GM23338 (cell line): ENCODE measurements at regions not wholly inside any gene's neighbourhood (a gene's known extent, or its start where the extent isn't known, plus 50 kb on each side); places are given as distances from the start of the nearest gene placed in this dataset.

Experiments
- ATAC-seq: fragments of 200-7000 bp; cut with Tn5 transposase; 3 replicates; pipeline ENCODE4 v1.9.1; 2020
- DNase-seq: peaks from one replicate; pipeline ENCODE4 v3.0.0-alpha.2; 2015; ENCODE audit warnings: low spot score
- H2AFZ ChIP-seq: fragments of 200-600 bp; sonication (generic); 2 replicates; pipeline ENCODE4 v1.8.0; 2016; ENCODE audit warnings: antibody characterized with exemption, mild to moderate bottlenecking, moderate library complexity
- H3F3A ChIP-seq: fragments of 200-600 bp; sonication (generic); replicated peaks from 2 replicates; pipeline ENCODE4 v1.8.0; 2017; ENCODE audit warnings: antibody characterized with exemption, mixed run types, low read depth
- H3K27ac ChIP-seq: fragments of 200-600 bp; sonication (generic); 2 replicates; pipeline ENCODE4 v1.6.1; 2016; ENCODE audit warnings: low read depth
- H3K27me3 ChIP-seq: fragments of 200-600 bp; sonication (generic); 2 replicates; pipeline ENCODE4 v1.8.0; 2016; ENCODE audit warnings: mild to moderate bottlenecking, mixed run types, moderate library complexity; ENCODE audit not compliant: insufficient read depth
- H3K36me3 ChIP-seq: fragments of 200-600 bp; sonication (generic); 2 replicates; pipeline ENCODE4 v1.8.0; 2016; ENCODE audit warnings: mild to moderate bottlenecking; ENCODE audit not compliant: insufficient read depth
- H3K4me1 ChIP-seq: fragments of 200-600 bp; sonication (generic); 2 replicates; pipeline ENCODE4 v1.8.0; 2016; ENCODE audit warnings: mild to moderate bottlenecking, moderate library complexity; ENCODE audit not compliant: insufficient read depth
- H3K4me2 ChIP-seq: fragments of 200-600 bp; sonication (generic); 2 replicates; pipeline ENCODE4 v1.7.1; 2017; ENCODE audit warnings: mixed run types
- H3K4me3 ChIP-seq: fragments of 200-600 bp; sonication (generic); 2 replicates; pipeline ENCODE4 v1.6.1; 2016; ENCODE audit warnings: mixed run types
- H3K79me2 ChIP-seq: fragments of 200-600 bp; sonication (generic); replicated peaks from 2 replicates; pipeline ENCODE4 v1.8.0; 2017; ENCODE audit warnings: mild to moderate bottlenecking; ENCODE audit not compliant: insufficient read depth
- H3K9me2 ChIP-seq: fragments of 200-600 bp; sonication (generic); 2 replicates; pipeline ENCODE4 v1.8.0; 2017; ENCODE audit not compliant: insufficient read depth
- H4K20me1 ChIP-seq: fragments of 200-600 bp; sonication (generic); replicated peaks from 2 replicates; pipeline ENCODE4 v1.8.0; 2017; ENCODE audit warnings: mild to moderate bottlenecking; ENCODE audit not compliant: insufficient read depth
- H3K27ac Mint-ChIP-seq: 2 replicates; pipeline ENCODE4 v1.8.0; 2020; ENCODE audit warnings: inconsistent platforms, mild to moderate bottlenecking, moderate library complexity, mixed read lengths
- H3K27me3 Mint-ChIP-seq: 3 replicates; pipeline ENCODE4 v1.8.0; 2022; ENCODE audit warnings: low read depth, mild to moderate bottlenecking, moderate library complexity, mixed read lengths, inconsistent platforms; ENCODE audit not compliant: insufficient read depth, poor library complexity
- H3K36me3 Mint-ChIP-seq: 3 replicates; pipeline ENCODE4 v1.8.0; 2021; ENCODE audit warnings: low read depth, mild to moderate bottlenecking, inconsistent platforms, moderate library complexity, mixed read lengths
- H3K4me1 Mint-ChIP-seq: 3 replicates; pipeline ENCODE4 v1.8.0; 2020; ENCODE audit warnings: mild to moderate bottlenecking, inconsistent platforms, mixed read lengths
- H3K4me3 Mint-ChIP-seq: 3 replicates; pipeline ENCODE4 v1.8.0; 2021; ENCODE audit warnings: moderate library complexity, mild to moderate bottlenecking, inconsistent platforms, mixed read lengths
- H3K9me3 Mint-ChIP-seq: 3 replicates; pipeline ENCODE4 v1.8.0; 2020; ENCODE audit warnings: moderate library complexity, mild to moderate bottlenecking, inconsistent platforms, mixed read lengths
- CREB1 ChIP-seq: fragments of 250-450 bp; sonication (Bioruptor Pico); IDR thresholded peaks from 2 replicates; pipeline ENCODE4 v1.5.0; 2020; ENCODE audit warnings: low read depth, mild to moderate bottlenecking, moderate library complexity
- EZH2 ChIP-seq: fragments of 200-600 bp; sonication (generic); IDR thresholded peaks from one replicate; pipeline ENCODE4 v1.8.0; 2017; ENCODE audit warnings: antibody characterized with exemption, mild to moderate bottlenecking, low read depth; ENCODE audit not compliant: unreplicated experiment
- EZH2phosphoT487 ChIP-seq: fragments of 200-600 bp; sonication (generic); IDR thresholded peaks from one replicate; pipeline ENCODE4 v1.8.1; 2018; ENCODE audit warnings: antibody characterized with exemption; ENCODE audit not compliant: unreplicated experiment
- JUNB ChIP-seq: IDR thresholded peaks from one replicate; pipeline ENCODE4 v1.6.1; 2016; ENCODE audit warnings: antibody characterized with exemption; ENCODE audit not compliant: unreplicated experiment
- NANOG ChIP-seq: IDR thresholded peaks from 2 replicates; pipeline ENCODE4 v1.6.1; 2016; ENCODE audit warnings: antibody characterized with exemption, borderline replicate concordance
- POLR2AphosphoS5 ChIP-seq: IDR thresholded peaks from 2 replicates; pipeline ENCODE4 v1.6.1; 2016; ENCODE audit warnings: antibody characterized with exemption, low read depth
- STAT1 ChIP-seq: IDR thresholded peaks from one replicate; pipeline ENCODE4 v1.6.1; 2016; ENCODE audit warnings: antibody characterized with exemption; ENCODE audit not compliant: unreplicated experiment
- ZNF114 ChIP-seq: fragments of 250-450 bp; sonication (Bioruptor Pico); IDR thresholded peaks from 2 replicates; pipeline ENCODE4 v1.5.0; 2020; ENCODE audit warnings: mild to moderate bottlenecking, moderate library complexity
- ZNF331 ChIP-seq: fragments of 250-450 bp; sonication (Bioruptor Pico); IDR thresholded peaks from 2 replicates; pipeline ENCODE4 v1.5.0; 2020; ENCODE audit warnings: low read depth, mild to moderate bottlenecking, moderate library complexity
- TF ChIP-seq, protein P1 (sequence below): IDR thresholded peaks from one replicate; pipeline ENCODE4 v1.6.1; 2018; ENCODE audit warnings: antibody characterized with exemption; ENCODE audit not compliant: unreplicated experiment
- TF ChIP-seq, protein P2 (sequence below): IDR thresholded peaks from 2 replicates; pipeline ENCODE4 v1.6.1; 2016; ENCODE audit warnings: antibody characterized with exemption
- TF ChIP-seq, protein P3 (sequence below): fragments of 250-450 bp; sonication (Bioruptor Pico); IDR thresholded peaks from 2 replicates; pipeline ENCODE4 v1.5.0; 2020; ENCODE audit warnings: mild to moderate bottlenecking, moderate library complexity
- TF ChIP-seq, protein P4 (sequence below), 2 experiments: fragments of 200-600 bp in 1 of 2; sonication (generic) in 1 of 2; conservative IDR thresholded peaks; 2 replicates each; pipeline versions ENCODE4 v1.5.1 to v1.6.1; 2016 to 2017; ENCODE audit warnings: antibody characterized with exemption in 2 of 2, low read depth in 2 of 2, mild to moderate bottlenecking in 2 of 2, moderate library complexity in 1 of 2

DNA sequence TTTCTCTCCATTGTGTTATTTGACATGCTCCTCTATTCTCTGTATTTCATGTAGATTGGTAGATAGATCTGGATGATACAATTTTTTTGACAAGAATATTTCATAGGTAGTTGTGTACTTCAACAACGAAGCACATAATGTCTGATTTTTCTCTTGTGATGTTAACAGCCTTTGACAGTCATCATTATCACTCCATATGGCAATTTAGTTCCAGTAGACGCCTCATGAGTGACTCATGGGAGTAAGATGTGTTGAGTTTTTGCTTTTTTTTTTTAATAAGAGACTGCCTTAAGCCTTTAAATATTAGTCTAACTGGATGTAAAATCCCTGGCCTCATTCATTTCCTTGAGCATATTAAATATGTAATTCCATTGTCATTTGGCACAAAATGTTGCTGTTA is 123.5 kb upstream of the ZNF32 start:
- Histone ChIP-seq H3F3A (no peaks in the 10 kb centered on the region), H3K4me2 (no peak overlapping the region), H3K4me3 (no peak overlapping the region), H3K9me2 (no peaks in the 10 kb centered on the region; the same call in 1 of the 2 replicates), H3K27ac (no peak overlapping the region), H3K27me3 (no peaks in the 10 kb centered on the region), H2AFZ (no peak overlapping the region), H3K79me2 (no peaks in the 10 kb centered on the region), H3K36me3 (no peaks in the 10 kb centered on the region), H3K4me1 (no peaks in the 10 kb centered on the region), H4K20me1 (no peaks in the 10 kb centered on the region)
- ATAC-seq (no peak), DNase-seq (no peak)
- Mint-ChIP-seq H3K9me3 (no peaks in the 10 kb centered on the region; the same call in 2 of the 3 replicates), H3K36me3 (no peaks in the 10 kb centered on the region), H3K27ac (no peak overlapping the region), H3K4me1 (no peaks in the 10 kb centered on the region), H3K27me3 (no peaks in the 10 kb centered on the region), H3K4me3 (no peak overlapping the region)
- TF ChIP-seq, protein P1, sequence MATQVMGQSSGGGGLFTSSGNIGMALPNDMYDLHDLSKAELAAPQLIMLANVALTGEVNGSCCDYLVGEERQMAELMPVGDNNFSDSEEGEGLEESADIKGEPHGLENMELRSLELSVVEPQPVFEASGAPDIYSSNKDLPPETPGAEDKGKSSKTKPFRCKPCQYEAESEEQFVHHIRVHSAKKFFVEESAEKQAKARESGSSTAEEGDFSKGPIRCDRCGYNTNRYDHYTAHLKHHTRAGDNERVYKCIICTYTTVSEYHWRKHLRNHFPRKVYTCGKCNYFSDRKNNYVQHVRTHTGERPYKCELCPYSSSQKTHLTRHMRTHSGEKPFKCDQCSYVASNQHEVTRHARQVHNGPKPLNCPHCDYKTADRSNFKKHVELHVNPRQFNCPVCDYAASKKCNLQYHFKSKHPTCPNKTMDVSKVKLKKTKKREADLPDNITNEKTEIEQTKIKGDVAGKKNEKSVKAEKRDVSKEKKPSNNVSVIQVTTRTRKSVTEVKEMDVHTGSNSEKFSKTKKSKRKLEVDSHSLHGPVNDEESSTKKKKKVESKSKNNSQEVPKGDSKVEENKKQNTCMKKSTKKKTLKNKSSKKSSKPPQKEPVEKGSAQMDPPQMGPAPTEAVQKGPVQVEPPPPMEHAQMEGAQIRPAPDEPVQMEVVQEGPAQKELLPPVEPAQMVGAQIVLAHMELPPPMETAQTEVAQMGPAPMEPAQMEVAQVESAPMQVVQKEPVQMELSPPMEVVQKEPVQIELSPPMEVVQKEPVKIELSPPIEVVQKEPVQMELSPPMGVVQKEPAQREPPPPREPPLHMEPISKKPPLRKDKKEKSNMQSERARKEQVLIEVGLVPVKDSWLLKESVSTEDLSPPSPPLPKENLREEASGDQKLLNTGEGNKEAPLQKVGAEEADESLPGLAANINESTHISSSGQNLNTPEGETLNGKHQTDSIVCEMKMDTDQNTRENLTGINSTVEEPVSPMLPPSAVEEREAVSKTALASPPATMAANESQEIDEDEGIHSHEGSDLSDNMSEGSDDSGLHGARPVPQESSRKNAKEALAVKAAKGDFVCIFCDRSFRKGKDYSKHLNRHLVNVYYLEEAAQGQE = no peak
- no peak for TF ChIP-seq ZNF331 (CRISPR knock-in tag)
- TF ChIP-seq ZNF114 (CRISPR knock-in tag) = no peak
- TF ChIP-seq, protein P2, sequence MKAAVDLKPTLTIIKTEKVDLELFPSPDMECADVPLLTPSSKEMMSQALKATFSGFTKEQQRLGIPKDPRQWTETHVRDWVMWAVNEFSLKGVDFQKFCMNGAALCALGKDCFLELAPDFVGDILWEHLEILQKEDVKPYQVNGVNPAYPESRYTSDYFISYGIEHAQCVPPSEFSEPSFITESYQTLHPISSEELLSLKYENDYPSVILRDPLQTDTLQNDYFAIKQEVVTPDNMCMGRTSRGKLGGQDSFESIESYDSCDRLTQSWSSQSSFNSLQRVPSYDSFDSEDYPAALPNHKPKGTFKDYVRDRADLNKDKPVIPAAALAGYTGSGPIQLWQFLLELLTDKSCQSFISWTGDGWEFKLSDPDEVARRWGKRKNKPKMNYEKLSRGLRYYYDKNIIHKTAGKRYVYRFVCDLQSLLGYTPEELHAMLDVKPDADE = no peak
- TF ChIP-seq, protein P3, sequence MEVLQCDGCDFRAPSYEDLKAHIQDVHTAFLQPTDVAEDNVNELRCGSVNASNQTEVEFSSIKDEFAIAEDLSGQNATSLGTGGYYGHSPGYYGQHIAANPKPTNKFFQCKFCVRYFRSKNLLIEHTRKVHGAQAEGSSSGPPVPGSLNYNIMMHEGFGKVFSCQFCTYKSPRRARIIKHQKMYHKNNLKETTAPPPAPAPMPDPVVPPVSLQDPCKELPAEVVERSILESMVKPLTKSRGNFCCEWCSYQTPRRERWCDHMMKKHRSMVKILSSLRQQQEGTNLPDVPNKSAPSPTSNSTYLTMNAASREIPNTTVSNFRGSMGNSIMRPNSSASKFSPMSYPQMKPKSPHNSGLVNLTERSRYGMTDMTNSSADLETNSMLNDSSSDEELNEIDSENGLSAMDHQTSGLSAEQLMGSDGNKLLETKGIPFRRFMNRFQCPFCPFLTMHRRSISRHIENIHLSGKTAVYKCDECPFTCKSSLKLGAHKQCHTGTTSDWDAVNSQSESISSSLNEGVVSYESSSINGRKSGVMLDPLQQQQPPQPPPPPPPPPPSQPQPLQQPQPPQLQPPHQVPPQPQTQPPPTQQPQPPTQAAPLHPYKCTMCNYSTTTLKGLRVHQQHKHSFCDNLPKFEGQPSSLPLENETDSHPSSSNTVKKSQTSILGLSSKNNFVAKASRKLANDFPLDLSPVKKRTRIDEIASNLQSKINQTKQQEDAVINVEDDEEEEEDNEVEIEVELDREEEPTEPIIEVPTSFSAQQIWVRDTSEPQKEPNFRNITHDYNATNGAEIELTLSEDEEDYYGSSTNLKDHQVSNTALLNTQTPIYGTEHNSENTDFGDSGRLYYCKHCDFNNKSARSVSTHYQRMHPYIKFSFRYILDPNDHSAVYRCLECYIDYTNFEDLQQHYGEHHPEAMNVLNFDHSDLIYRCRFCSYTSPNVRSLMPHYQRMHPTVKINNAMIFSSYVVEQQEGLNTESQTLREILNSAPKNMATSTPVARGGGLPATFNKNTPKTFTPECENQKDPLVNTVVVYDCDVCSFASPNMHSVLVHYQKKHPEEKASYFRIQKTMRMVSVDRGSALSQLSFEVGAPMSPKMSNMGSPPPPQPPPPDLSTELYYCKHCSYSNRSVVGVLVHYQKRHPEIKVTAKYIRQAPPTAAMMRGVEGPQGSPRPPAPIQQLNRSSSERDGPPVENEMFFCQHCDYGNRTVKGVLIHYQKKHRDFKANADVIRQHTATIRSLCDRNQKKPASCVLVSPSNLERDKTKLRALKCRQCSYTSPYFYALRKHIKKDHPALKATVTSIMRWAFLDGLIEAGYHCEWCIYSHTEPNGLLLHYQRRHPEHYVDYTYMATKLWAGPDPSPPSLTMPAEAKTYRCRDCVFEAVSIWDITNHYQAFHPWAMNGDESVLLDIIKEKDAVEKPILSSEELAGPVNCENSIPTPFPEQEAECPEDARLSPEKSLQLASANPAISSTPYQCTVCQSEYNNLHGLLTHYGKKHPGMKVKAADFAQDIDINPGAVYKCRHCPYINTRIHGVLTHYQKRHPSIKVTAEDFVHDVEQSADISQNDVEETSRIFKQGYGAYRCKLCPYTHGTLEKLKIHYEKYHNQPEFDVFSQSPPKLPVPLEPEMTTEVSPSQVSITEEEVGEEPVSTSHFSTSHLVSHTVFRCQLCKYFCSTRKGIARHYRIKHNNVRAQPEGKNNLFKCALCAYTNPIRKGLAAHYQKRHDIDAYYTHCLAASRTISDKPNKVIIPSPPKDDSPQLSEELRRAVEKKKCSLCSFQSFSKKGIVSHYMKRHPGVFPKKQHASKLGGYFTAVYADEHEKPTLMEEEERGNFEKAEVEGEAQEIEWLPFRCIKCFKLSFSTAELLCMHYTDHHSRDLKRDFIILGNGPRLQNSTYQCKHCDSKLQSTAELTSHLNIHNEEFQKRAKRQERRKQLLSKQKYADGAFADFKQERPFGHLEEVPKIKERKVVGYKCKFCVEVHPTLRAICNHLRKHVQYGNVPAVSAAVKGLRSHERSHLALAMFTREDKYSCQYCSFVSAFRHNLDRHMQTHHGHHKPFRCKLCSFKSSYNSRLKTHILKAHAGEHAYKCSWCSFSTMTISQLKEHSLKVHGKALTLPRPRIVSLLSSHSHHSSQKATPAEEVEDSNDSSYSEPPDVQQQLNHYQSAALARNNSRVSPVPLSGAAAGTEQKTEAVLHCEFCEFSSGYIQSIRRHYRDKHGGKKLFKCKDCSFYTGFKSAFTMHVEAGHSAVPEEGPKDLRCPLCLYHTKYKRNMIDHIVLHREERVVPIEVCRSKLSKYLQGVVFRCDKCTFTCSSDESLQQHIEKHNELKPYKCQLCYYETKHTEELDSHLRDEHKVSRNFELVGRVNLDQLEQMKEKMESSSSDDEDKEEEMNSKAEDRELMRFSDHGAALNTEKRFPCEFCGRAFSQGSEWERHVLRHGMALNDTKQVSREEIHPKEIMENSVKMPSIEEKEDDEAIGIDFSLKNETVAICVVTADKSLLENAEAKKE (CRISPR knock-in tag) = no peak
- TF ChIP-seq POLR2AphosphoS5 = no peak
- TF ChIP-seq, protein P4, sequence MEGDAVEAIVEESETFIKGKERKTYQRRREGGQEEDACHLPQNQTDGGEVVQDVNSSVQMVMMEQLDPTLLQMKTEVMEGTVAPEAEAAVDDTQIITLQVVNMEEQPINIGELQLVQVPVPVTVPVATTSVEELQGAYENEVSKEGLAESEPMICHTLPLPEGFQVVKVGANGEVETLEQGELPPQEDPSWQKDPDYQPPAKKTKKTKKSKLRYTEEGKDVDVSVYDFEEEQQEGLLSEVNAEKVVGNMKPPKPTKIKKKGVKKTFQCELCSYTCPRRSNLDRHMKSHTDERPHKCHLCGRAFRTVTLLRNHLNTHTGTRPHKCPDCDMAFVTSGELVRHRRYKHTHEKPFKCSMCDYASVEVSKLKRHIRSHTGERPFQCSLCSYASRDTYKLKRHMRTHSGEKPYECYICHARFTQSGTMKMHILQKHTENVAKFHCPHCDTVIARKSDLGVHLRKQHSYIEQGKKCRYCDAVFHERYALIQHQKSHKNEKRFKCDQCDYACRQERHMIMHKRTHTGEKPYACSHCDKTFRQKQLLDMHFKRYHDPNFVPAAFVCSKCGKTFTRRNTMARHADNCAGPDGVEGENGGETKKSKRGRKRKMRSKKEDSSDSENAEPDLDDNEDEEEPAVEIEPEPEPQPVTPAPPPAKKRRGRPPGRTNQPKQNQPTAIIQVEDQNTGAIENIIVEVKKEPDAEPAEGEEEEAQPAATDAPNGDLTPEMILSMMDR (conservative IDR thresholded peaks at IDR 0.05; ENCODE audit: low read depth in 2 of 2) = no peak
- TF ChIP-seq EZH2phosphoT487 = no peak
- TF ChIP-seq EZH2 = no peak
- no peak for TF ChIP-seq CREB1 (CRISPR knock-in tag)
- no peak for TF ChIP-seq NANOG
- no peak for TF ChIP-seq JUNB
- no peak for TF ChIP-seq STAT1
